Prostate gland (tissue), 2 donors: ENCODE measurements at regions not wholly inside any gene's neighbourhood (a gene's known extent, or its start where the extent isn't known, plus 50 kb on each side); places are given as distances from the start of the nearest gene placed in this dataset.

ENCODE experiments used
- DNase-seq: peaks from one replicate; pipeline ENCODE4 v3.0.0-alpha.2; 2019; ENCODE audit warnings: low spot score
- H3K27ac ChIP-seq, 2 donors: fragments of 200-600 bp; sonication (generic); 2 replicates each; pipeline ENCODE4 v1.5.1; 2017 to 2019
- H3K27me3 ChIP-seq: fragments of 200-600 bp; sonication (generic); replicated peaks from 2 replicates; pipeline ENCODE4 v1.5.1; 2019; ENCODE audit not compliant: insufficient read depth
- H3K36me3 ChIP-seq, 2 donors: fragments of 200-600 bp; sonication (generic); 1 replicate in 1 of 2; 2 replicates in 1 of 2; pipeline versions ENCODE4 v1.5.1 to v1.8.1; 2017 to 2019
- H3K4me1 ChIP-seq: fragments of 200-600 bp; sonication (generic); replicated peaks from 2 replicates; pipeline ENCODE4 v1.5.1; 2019
- H3K4me3 ChIP-seq, 2 donors: fragments of 200-600 bp; sonication (generic); 2 replicates each; pipeline ENCODE4 v1.5.1; 2017 to 2019
- H3K9me3 ChIP-seq: fragments of 200-600 bp; sonication (generic); 2 replicates; pipeline ENCODE4 v1.5.1; 2017
- POLR2A ChIP-seq: fragments of 450-650 bp; IDR thresholded peaks from one replicate; pipeline ENCODE4 v1.6.1; 2016; ENCODE audit warnings: antibody characterized with exemption, mild to moderate bottlenecking
- POLR2AphosphoS5 ChIP-seq: sonication (generic); formaldehyde crosslinking; IDR thresholded peaks from one replicate; pipeline ENCODE4 v1.6.1; 2017; ENCODE audit warnings: antibody characterized with exemption
- WGBS: methylation state at CpG from one replicate; pipeline ENCODE4 v1.1.5; 2018; 5-methylcytosine and 5-hydroxymethylcytosine counted together
- intact Hi-C: fragments of 100-400 bp; cut with DNase I; formaldehyde crosslinking; loops from one replicate; pipeline ENCODE4 v1.14.2; 2022
- TF ChIP-seq, protein P1 (sequence below), 4 experiments: fragments of 200-600 bp in 2 of 4; fragments of 450-650 bp in 2 of 4; sonication (generic) in 2 of 4; IDR thresholded peaks; 1 replicate in 3 of 4; 2 replicates in 1 of 4; pipeline ENCODE4 v1.5.1; 2016 to 2019; ENCODE audit warnings: antibody characterized with exemption in 4 of 4, mild to moderate bottlenecking in 2 of 4, moderate library complexity in 2 of 4

DNA sequence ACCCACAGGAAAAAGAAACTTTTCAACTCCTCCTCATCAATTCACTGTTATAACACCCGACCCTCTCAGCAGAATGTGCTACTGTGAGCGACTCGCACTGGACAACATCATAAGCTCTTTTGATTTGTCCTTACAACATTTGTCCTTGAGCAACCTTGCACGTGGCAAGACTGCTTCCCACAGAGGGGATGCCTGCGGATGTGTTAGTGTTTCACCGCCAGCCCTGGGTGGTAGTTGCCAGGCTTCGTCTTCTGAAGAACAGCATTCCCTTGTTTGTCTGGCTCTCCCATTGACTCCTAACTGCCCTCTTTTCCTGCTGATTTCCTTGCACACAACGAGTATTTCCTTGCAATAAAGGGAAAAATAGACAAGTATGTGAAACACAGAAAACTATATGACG, 111.4 kb upstream of the SLC7A1 start:
- Histone ChIP-seq H3K27me3 (no peaks in the 10 kb centered on the region), H3K4me1 (no peaks in the 10 kb centered on the region), H3K27ac (no peak overlapping the region), H3K4me3 (no peak overlapping the region), H3K9me3 (no peaks in the 10 kb centered on the region), H3K36me3 (no peaks in the 10 kb centered on the region)
- WGBS = 91% methylated on average over 9 of the region's 9 CpGs
- intact Hi-C loops = no loop called here
- no peak for DNase-seq
- TF ChIP-seq POLR2AphosphoS5 (no peak), POLR2A (no peak)
- TF ChIP-seq, protein P1, sequence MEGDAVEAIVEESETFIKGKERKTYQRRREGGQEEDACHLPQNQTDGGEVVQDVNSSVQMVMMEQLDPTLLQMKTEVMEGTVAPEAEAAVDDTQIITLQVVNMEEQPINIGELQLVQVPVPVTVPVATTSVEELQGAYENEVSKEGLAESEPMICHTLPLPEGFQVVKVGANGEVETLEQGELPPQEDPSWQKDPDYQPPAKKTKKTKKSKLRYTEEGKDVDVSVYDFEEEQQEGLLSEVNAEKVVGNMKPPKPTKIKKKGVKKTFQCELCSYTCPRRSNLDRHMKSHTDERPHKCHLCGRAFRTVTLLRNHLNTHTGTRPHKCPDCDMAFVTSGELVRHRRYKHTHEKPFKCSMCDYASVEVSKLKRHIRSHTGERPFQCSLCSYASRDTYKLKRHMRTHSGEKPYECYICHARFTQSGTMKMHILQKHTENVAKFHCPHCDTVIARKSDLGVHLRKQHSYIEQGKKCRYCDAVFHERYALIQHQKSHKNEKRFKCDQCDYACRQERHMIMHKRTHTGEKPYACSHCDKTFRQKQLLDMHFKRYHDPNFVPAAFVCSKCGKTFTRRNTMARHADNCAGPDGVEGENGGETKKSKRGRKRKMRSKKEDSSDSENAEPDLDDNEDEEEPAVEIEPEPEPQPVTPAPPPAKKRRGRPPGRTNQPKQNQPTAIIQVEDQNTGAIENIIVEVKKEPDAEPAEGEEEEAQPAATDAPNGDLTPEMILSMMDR (IDR thresholded peaks at IDR 0.05) = no peak

DNA sequence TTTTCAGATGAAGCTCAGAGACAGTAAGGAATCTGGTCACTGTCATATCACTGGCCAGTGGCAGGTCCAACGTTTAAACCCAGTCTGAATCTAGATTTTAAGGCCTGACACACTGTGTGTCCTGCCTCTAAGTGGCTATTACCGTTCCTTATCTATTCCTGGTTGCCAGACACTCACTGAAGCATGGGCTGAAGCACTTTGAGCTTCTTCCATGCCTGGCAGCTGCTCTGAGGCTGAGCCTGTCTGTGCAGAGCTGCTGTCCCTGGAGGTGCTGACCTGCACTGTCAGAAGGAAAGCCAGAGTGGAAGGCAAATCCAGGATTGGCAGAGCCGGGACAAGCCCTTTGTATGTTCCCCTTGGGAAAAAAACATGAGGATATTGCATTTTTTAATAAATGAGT, 109.2 kb upstream of the SLC7A1 start:
- H3K4me3 ChIP-seq = no peak overlapping the region
- DNase-seq = no peak
- no peaks in the 10 kb centered on the region for H3K4me1 ChIP-seq
- 55% methylated on average over 3 of the region's 3 CpGs for WGBS
- no peaks in the 10 kb centered on the region for H3K27me3 ChIP-seq
- no peaks in the 10 kb centered on the region for H3K9me3 ChIP-seq
- H3K36me3 ChIP-seq = no peaks in the 10 kb centered on the region
- intact Hi-C loops = no loop called here
- no peak overlapping the region for H3K27ac ChIP-seq
- TF ChIP-seq POLR2AphosphoS5 = no peak
- no peak for TF ChIP-seq POLR2A
- TF ChIP-seq, protein P1 (IDR thresholded peaks at IDR 0.05) = no peak

DNA sequence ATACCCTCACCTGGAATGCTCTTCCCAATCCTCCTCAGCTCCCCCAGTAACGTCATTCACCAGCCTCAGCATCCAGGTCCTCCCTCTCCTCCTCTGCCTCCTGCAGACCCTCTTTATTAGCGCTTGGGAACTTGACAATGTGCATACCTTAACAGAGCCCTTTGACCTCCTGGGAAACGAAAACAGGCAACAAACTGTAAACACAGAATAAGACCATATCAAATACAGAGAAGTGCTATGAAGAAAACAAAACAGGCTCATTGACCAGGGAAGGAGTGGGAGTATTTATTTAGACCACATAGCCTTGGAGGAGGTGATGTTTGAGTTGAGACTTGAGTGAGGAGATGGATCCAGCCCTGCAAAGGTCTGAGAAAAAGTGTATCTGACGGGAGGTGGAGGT, 107.9 kb upstream of the SLC7A1 start:
- Histone ChIP-seq H3K9me3 (no peaks in the 10 kb centered on the region), H3K27ac (no peak overlapping the region), H3K27me3 (no peaks in the 10 kb centered on the region), H3K4me3 (no peak overlapping the region), H3K36me3 (no peaks in the 10 kb centered on the region), H3K4me1 (no peaks in the 10 kb centered on the region)
- intact Hi-C loops = no loop called here
- WGBS = 82% methylated on average over 4 of the region's 4 CpGs
- no peak for DNase-seq
- TF ChIP-seq POLR2AphosphoS5 (no peak), POLR2A (no peak)
- TF ChIP-seq, protein P1 (IDR thresholded peaks at IDR 0.05) = no peak

DNA sequence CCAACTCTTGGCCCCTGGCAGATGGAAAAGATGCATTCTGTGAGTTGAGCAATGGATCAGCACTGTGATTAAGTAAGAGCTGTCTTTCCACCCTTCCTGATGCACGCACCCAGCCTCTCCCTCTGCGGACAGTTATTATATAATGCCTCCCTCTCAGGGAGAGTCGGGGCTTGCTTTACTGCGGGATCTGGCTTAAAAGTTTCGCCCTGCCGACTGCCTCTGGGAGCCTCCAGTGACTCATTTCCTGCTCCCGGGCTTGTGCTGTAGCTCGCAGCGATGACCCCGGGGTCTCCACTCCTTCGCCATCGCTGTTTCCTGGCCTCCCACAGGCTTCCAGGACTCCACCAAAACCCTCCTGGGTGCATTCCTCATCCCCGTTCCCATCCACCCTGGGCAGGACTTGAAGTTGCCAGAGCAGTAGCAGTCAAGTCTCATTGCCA, 107.4 kb upstream of the SLC7A1 start:
- no peak for DNase-seq
- Histone ChIP-seq H3K36me3 (no peaks in the 10 kb centered on the region), H3K9me3 (no peaks in the 10 kb centered on the region), H3K27ac (no peak overlapping the region), H3K27me3 (no peaks in the 10 kb centered on the region), H3K4me3 (no peak overlapping the region), H3K4me1 (no peaks in the 10 kb centered on the region)
- WGBS = 65% methylated on average over 13 of the region's 13 CpGs
- intact Hi-C loops = no loop called here
- TF ChIP-seq POLR2A = no peak
- no peak for TF ChIP-seq POLR2AphosphoS5
- TF ChIP-seq, protein P1 (IDR thresholded peaks at IDR 0.05) = no peak

DNA sequence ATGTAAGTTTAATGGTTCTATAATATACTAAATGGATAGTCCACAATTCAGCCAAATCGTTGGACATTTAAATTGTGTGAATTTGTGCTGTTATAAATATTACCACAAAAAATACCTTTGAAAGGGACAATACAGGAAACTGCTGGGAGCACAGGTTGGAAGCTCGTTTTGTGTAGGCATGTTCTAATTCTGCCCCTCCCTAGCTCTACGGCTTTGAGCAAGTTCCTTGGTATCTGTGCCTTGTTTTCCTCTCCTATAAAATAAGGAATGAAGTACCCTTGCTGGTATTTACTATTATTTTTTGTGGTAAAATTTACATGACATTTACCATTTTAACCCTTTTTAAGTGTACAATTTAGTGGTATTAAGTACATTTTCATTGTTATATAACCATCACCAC, 102.6 kb upstream of the SLC7A1 start:
- Histone ChIP-seq H3K36me3 (no peaks in the 10 kb centered on the region), H3K27ac (no peak overlapping the region), H3K27me3 (no peaks in the 10 kb centered on the region), H3K4me1 (no peaks in the 10 kb centered on the region), H3K9me3 (no peaks in the 10 kb centered on the region), H3K4me3 (no peak overlapping the region)
- intact Hi-C loops = no loop called here
- WGBS = 46% methylated on average over 3 of the region's 3 CpGs
- no peak for DNase-seq
- no peak for TF ChIP-seq POLR2A
- TF ChIP-seq POLR2AphosphoS5 = no peak
- TF ChIP-seq, protein P1 (IDR thresholded peaks at IDR 0.05) = no peak
